K562 (cell line): ENCODE measurements at regions not wholly inside any gene's neighbourhood (a gene's known extent, or its start where the extent isn't known, plus 50 kb on each side); places are given as distances from the start of the nearest gene placed in this dataset.

Experiments
- BRF1 ChIP-seq: IDR thresholded peaks from 3 replicates; pipeline ENCODE4 v1.6.1; 2011; ENCODE audit warnings: borderline replicate concordance, mild to moderate bottlenecking; ENCODE audit not compliant: insufficient read length; ENCODE audit errors: extremely low read depth
- HDAC8 ChIP-seq: fragments of 450-650 bp; IDR thresholded peaks from 2 replicates; pipeline ENCODE4 v1.6.1; 2016; ENCODE audit warnings: mild to moderate bottlenecking, missing genetic modification characterization, moderate library complexity, missing compliant biosample characterization
- ILK ChIP-seq: fragments of 450-650 bp; IDR thresholded peaks from 2 replicates; pipeline ENCODE4 v1.6.1; 2016; ENCODE audit warnings: missing genetic modification characterization, low read depth, mild to moderate bottlenecking, missing compliant biosample characterization, moderate library complexity, borderline replicate concordance
- PCBP1 ChIP-seq: fragments of 200-400 bp; formaldehyde crosslinking; IDR thresholded peaks from 2 replicates; pipeline ENCODE4 v1.6.1; 2018; ENCODE audit warnings: mild to moderate bottlenecking, low read depth, low read length; ENCODE audit not compliant: poor library complexity, severe bottlenecking
- SIN3A ChIP-seq, 2 experiments: fragments of 150-350 bp in 1 of 2; IDR thresholded peaks; 2 replicates each; pipeline ENCODE4 v1.6.1; 2011 to 2016; ENCODE audit warnings: borderline replicate concordance in 2 of 2, low read depth in 2 of 2, low read length in 2 of 2, mild to moderate bottlenecking in 2 of 2, moderate library complexity in 2 of 2; ENCODE audit not compliant: control insufficient read depth in 1 of 2
- SLC30A9 ChIP-seq: fragments of 250-450 bp; sonication (Bioruptor Pico); IDR thresholded peaks from 2 replicates; pipeline ENCODE4 v1.8.0; 2022; ENCODE audit warnings: mild to moderate bottlenecking, moderate library complexity
- SMAD4 ChIP-seq: fragments of 250-450 bp; sonication (Bioruptor Pico); conservative IDR thresholded peaks from 2 replicates; pipeline ENCODE4 v1.8.0; 2021; ENCODE audit warnings: inconsistent platforms, mild to moderate bottlenecking, moderate library complexity
- SPI1 ChIP-seq: IDR thresholded peaks from 2 replicates; pipeline ENCODE4 v1.6.1; 2011; ENCODE audit warnings: low read depth, low read length, control low read depth, borderline replicate concordance
- SRSF3 ChIP-seq: fragments of 200-400 bp; formaldehyde crosslinking; IDR thresholded peaks from 2 replicates; pipeline ENCODE4 v1.6.1; 2016; ENCODE audit warnings: mild to moderate bottlenecking, low read length, moderate library complexity; ENCODE audit not compliant: insufficient read depth
- TEAD1 ChIP-seq, 2 experiments: fragments of 450-650 bp in 1 of 2; sonication (generic) in 1 of 2; formaldehyde crosslinking; IDR thresholded peaks; 2 replicates each; pipeline versions ENCODE4 v1.4.0 to v1.8.0; 2020 to 2022; ENCODE audit warnings: mild to moderate bottlenecking in 2 of 2, missing genetic modification reagents in 1 of 2
- U2AF2 ChIP-seq: fragments of 200-400 bp; formaldehyde crosslinking; optimal IDR thresholded peaks from 2 replicates; pipeline ENCODE3; 2017; ENCODE audit warnings: low read depth, mild to moderate bottlenecking, low read length
- ZBED1 ChIP-seq: IDR thresholded peaks from 2 replicates; pipeline ENCODE4 v1.6.1; 2014
- ZBTB1 ChIP-seq: sonication (generic); formaldehyde crosslinking; IDR thresholded peaks from 2 replicates; pipeline ENCODE4 v1.8.1; 2023; ENCODE audit warnings: missing genetic modification reagents, low read depth, mild to moderate bottlenecking, borderline replicate concordance
- ZNF347 ChIP-seq: fragments of 450-650 bp; formaldehyde crosslinking; IDR thresholded peaks from 2 replicates; pipeline ENCODE4 v1.4.0; 2020; ENCODE audit warnings: low read depth, mild to moderate bottlenecking, moderate library complexity
- ZNF584 ChIP-seq: fragments of 200-800 bp; sonication (Bioruptor generic); IDR thresholded peaks from 2 replicates; pipeline ENCODE4 v1.6.1; 2016; ENCODE audit warnings: low read depth, mild to moderate bottlenecking, missing genetic modification characterization, missing compliant biosample characterization
- ZZZ3 ChIP-seq: fragments of 450-650 bp; IDR thresholded peaks from 2 replicates; pipeline ENCODE4 v1.6.1; 2016; ENCODE audit warnings: antibody characterized with exemption, mild to moderate bottlenecking, moderate library complexity
- TF ChIP-seq, protein P1 (sequence below): fragments of 450-650 bp; formaldehyde crosslinking; IDR thresholded peaks from 2 replicates; pipeline ENCODE4 v1.4.0; 2020; ENCODE audit warnings: mild to moderate bottlenecking, moderate library complexity
- TF ChIP-seq, protein P2 (sequence below): fragments of 450-650 bp; IDR thresholded peaks from 2 replicates; pipeline ENCODE4 v1.6.1; 2017; ENCODE audit warnings: antibody characterized with exemption, mild to moderate bottlenecking
- TF ChIP-seq, protein P3 (sequence below): sonication (generic); formaldehyde crosslinking; IDR thresholded peaks from 2 replicates; pipeline ENCODE4 v1.4.0; 2020; ENCODE audit warnings: mild to moderate bottlenecking, missing genetic modification reagents

- TF ChIP-seq ZNF347 (no peak), BRF1 (no peak), U2AF2 (no peak), SIN3A (IDR thresholded peaks at IDR 0.05; ENCODE audit: borderline replicate concordance in 2 of 2, control insufficient read depth in 1 of 2, low read depth in 2 of 2, low read length in 2 of 2) (no peak), ILK (no peak), HDAC8 (tag) (no peak), SLC30A9 (CRISPR knock-in tag) (no peak), PCBP1 (no peak), SMAD4 (0 out of 2 replicates have a peak, but pooled peaks have one; percentile 30), SRSF3 (no peak), ZBED1 (no peak), TEAD1 (CRISPR knock-in tag; IDR thresholded peaks at IDR 0.05) (no peak), ZZZ3 (no peak), ZNF584 (CRISPR knock-in tag) (no peak), ZBTB1 (CRISPR knock-in tag) (no peak), SPI1 (no peak)
- TF ChIP-seq, protein P1, sequence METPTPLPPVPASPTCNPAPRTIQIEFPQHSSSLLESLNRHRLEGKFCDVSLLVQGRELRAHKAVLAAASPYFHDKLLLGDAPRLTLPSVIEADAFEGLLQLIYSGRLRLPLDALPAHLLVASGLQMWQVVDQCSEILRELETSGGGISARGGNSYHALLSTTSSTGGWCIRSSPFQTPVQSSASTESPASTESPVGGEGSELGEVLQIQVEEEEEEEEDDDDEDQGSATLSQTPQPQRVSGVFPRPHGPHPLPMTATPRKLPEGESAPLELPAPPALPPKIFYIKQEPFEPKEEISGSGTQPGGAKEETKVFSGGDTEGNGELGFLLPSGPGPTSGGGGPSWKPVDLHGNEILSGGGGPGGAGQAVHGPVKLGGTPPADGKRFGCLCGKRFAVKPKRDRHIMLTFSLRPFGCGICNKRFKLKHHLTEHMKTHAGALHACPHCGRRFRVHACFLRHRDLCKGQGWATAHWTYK (CRISPR knock-in tag): no peak
- TF ChIP-seq, protein P2, sequence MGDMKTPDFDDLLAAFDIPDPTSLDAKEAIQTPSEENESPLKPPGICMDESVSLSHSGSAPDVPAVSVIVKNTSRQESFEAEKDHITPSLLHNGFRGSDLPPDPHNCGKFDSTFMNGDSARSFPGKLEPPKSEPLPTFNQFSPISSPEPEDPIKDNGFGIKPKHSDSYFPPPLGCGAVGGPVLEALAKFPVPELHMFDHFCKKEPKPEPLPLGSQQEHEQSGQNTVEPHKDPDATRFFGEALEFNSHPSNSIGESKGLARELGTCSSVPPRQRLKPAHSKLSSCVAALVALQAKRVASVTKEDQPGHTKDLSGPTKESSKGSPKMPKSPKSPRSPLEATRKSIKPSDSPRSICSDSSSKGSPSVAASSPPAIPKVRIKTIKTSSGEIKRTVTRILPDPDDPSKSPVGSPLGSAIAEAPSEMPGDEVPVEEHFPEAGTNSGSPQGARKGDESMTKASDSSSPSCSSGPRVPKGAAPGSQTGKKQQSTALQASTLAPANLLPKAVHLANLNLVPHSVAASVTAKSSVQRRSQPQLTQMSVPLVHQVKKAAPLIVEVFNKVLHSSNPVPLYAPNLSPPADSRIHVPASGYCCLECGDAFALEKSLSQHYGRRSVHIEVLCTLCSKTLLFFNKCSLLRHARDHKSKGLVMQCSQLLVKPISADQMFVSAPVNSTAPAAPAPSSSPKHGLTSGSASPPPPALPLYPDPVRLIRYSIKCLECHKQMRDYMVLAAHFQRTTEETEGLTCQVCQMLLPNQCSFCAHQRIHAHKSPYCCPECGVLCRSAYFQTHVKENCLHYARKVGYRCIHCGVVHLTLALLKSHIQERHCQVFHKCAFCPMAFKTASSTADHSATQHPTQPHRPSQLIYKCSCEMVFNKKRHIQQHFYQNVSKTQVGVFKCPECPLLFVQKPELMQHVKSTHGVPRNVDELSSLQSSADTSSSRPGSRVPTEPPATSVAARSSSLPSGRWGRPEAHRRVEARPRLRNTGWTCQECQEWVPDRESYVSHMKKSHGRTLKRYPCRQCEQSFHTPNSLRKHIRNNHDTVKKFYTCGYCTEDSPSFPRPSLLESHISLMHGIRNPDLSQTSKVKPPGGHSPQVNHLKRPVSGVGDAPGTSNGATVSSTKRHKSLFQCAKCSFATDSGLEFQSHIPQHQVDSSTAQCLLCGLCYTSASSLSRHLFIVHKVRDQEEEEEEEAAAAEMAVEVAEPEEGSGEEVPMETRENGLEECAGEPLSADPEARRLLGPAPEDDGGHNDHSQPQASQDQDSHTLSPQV: no peak
- TF ChIP-seq, protein P3, sequence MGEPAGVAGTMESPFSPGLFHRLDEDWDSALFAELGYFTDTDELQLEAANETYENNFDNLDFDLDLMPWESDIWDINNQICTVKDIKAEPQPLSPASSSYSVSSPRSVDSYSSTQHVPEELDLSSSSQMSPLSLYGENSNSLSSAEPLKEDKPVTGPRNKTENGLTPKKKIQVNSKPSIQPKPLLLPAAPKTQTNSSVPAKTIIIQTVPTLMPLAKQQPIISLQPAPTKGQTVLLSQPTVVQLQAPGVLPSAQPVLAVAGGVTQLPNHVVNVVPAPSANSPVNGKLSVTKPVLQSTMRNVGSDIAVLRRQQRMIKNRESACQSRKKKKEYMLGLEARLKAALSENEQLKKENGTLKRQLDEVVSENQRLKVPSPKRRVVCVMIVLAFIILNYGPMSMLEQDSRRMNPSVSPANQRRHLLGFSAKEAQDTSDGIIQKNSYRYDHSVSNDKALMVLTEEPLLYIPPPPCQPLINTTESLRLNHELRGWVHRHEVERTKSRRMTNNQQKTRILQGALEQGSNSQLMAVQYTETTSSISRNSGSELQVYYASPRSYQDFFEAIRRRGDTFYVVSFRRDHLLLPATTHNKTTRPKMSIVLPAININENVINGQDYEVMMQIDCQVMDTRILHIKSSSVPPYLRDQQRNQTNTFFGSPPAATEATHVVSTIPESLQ (CRISPR knock-in tag): no peak
These were observed 51.9 kb downstream of the TET3 start (continued) for GRCh38 chr2:74036450-74037195.
